Keratinocyte (primary cell): ENCODE measurements at regions not wholly inside any gene's neighbourhood (a gene's known extent, or its start where the extent isn't known, plus 50 kb on each side); places are given as distances from the start of the nearest gene placed in this dataset.

Experiments
- DNase-seq: peaks from one replicate; pipeline ENCODE4 v3.0.0-alpha.2; 2011; ENCODE audit warnings: low read depth, missing footprints, low spot score
- FAIRE-seq: peaks from 2 replicates; lab custom pipeline; 2011; peaks lifted over from hg19 to GRCh38; lab: Jason Lieb, UNC
- H2AFZ ChIP-seq: 2 replicates; pipeline ENCODE4 v1.6.0; 2012; ENCODE audit warnings: low read length, control low read depth, inconsistent platforms; ENCODE audit not compliant: control insufficient read depth
- H3K27ac ChIP-seq: 2 replicates; pipeline ENCODE4 v1.5.1; 2011; ENCODE audit warnings: low read length; ENCODE audit not compliant: control insufficient read depth, insufficient read depth
- H3K27me3 ChIP-seq: 3 replicates; pipeline ENCODE4 v1.6.0; 2011; ENCODE audit warnings: low read length; ENCODE audit not compliant: control insufficient read depth, insufficient read depth; ENCODE audit errors: extremely low read depth
- H3K36me3 ChIP-seq, 2 experiments: 2 replicates in 1 of 2; 3 replicates in 1 of 2; pipeline ENCODE4 v1.5.1; 2011; ENCODE audit warnings: low read length in 2 of 2, mild to moderate bottlenecking in 1 of 2; ENCODE audit not compliant: control insufficient read depth in 2 of 2, insufficient read depth in 2 of 2; ENCODE audit errors: extremely low read depth in 1 of 2
- H3K4me1 ChIP-seq: 3 replicates; pipeline ENCODE4 v1.5.1; 2011; ENCODE audit warnings: low read length; ENCODE audit not compliant: control insufficient read depth, insufficient read depth; ENCODE audit errors: extremely low read depth
- H3K4me2 ChIP-seq: 3 replicates; pipeline ENCODE4 v1.6.0; 2011; ENCODE audit warnings: low read depth, low read length; ENCODE audit not compliant: control insufficient read depth, insufficient read depth; ENCODE audit errors: extremely low read depth
- H3K4me3 ChIP-seq, 3 experiments: fragments of 200-600 bp in 1 of 3; sonication (generic) in 1 of 3; 2 replicates in 2 of 3; 3 replicates in 1 of 3; pipeline ENCODE4 v1.5.1; 2011 to 2016; ENCODE audit warnings: low read length in 3 of 3, mild to moderate bottlenecking in 3 of 3, control low read depth in 2 of 3, inconsistent platforms in 1 of 3, low read depth in 1 of 3, mixed read lengths in 1 of 3, mixed run types in 1 of 3, moderate library complexity in 1 of 3; ENCODE audit not compliant: control insufficient read depth in 2 of 3, insufficient read depth in 2 of 3; ENCODE audit errors: extremely low read depth in 1 of 3
- H3K79me2 ChIP-seq: 2 replicates; pipeline ENCODE4 v1.6.0; 2012; ENCODE audit warnings: low read length; ENCODE audit not compliant: control insufficient read depth, insufficient read depth
- H3K9ac ChIP-seq: 3 replicates; pipeline ENCODE4 v1.6.0; 2011; ENCODE audit warnings: low read length; ENCODE audit not compliant: control insufficient read depth, insufficient read depth; ENCODE audit errors: extremely low read depth
- H3K9me1 ChIP-seq: 3 replicates; pipeline ENCODE4 v1.6.0; 2011; ENCODE audit warnings: low read length; ENCODE audit not compliant: control insufficient read depth, insufficient read depth; ENCODE audit errors: extremely low read depth
- H3K9me3 ChIP-seq: 2 replicates; pipeline ENCODE4 v1.5.1; 2012; ENCODE audit warnings: low read depth, low read length; ENCODE audit not compliant: control insufficient read depth
- H4K20me1 ChIP-seq: 3 replicates; pipeline ENCODE4 v1.6.0; 2011; ENCODE audit warnings: low read length; ENCODE audit not compliant: control insufficient read depth, insufficient read depth; ENCODE audit errors: extremely low read depth
- CTCF ChIP-seq, 3 experiments: IDR thresholded peaks in 1 of 3; conservative IDR thresholded peaks in 1 of 3; optimal IDR thresholded peaks in 1 of 3; 2 replicates in 2 of 3; 3 replicates in 1 of 3; pipeline versions ENCODE3 to v1.5.1; 2011; ENCODE audit warnings: low read length in 3 of 3, mild to moderate bottlenecking in 3 of 3, moderate library complexity in 2 of 3, control low read depth in 1 of 3, inconsistent platforms in 1 of 3; ENCODE audit not compliant: insufficient read depth in 2 of 3; ENCODE audit errors: extremely low read depth in 1 of 3
- EZH2 ChIP-seq: IDR thresholded peaks from one replicate; pipeline ENCODE4 v1.6.1; 2012; ENCODE audit warnings: inconsistent platforms, mild to moderate bottlenecking, low read length, moderate library complexity
- dilution Hi-C: fragments of 300-500 bp; cut with MboI; formaldehyde crosslinking; loops from one replicate; pipeline ENCODE4 v1.7.0; 2020; ENCODE audit warnings: low sequenced_read_pairs; ENCODE audit not compliant: extremely low pct_ligation_motif_present

GRCh38 chr11:119800619-119801018 is 71.6 kb upstream of the NECTIN1 start:
- H4K20me1 ChIP-seq = peaks cover 2% of the 10 kb centered on the region
- dilution Hi-C loops = no loop called here
- H3K36me3 ChIP-seq = no peaks in the 10 kb centered on the region
- H3K9me3 ChIP-seq = no peaks in the 10 kb centered on the region
- no peak overlapping the region for H3K27ac ChIP-seq
- H3K9ac ChIP-seq = no peak overlapping the region
- no peaks in the 10 kb centered on the region for H3K79me2 ChIP-seq
- DNase-seq = no peak
- no peak for FAIRE-seq
- H3K4me3 ChIP-seq = no peak overlapping the region
- peaks cover 24% of the 10 kb centered on the region for H3K27me3 ChIP-seq
- H3K4me2 ChIP-seq = no peak overlapping the region
- TF ChIP-seq CTCF (optimal IDR thresholded peaks at IDR 0.05 in 1 of 3, IDR thresholded peaks at IDR 0.05 in 1 of 3, conservative IDR thresholded peaks at IDR 0.05 in 1 of 3; ENCODE audit: extremely low read depth in 1 of 3, insufficient read depth in 2 of 3, low read length in 3 of 3) (no peak), EZH2 (no peak)
- peaks cover under 1% of the 10 kb centered on the region for H3K4me1 ChIP-seq
- no peaks in the 10 kb centered on the region for H3K9me1 ChIP-seq
- H2AFZ ChIP-seq = no peak overlapping the region

GRCh38 chr11:119800171-119800570 is 71.2 kb upstream of the NECTIN1 start:
- no peak overlapping the region for H3K4me2 ChIP-seq

More at GRCh38 chr11:119800171-119800570, 71.2 kb upstream of the NECTIN1 start:
- Histone ChIP-seq H4K20me1 (peaks cover 2% of the 10 kb centered on the region), H3K4me3 (no peak overlapping the region), H2AFZ (no peak overlapping the region), H3K27me3 (peaks cover 24% of the 10 kb centered on the region), H3K9me3 (no peaks in the 10 kb centered on the region), H3K4me1 (peaks cover 5% of the 10 kb centered on the region), H3K9ac (no peak overlapping the region), H3K9me1 (no peaks in the 10 kb centered on the region), H3K36me3 (no peaks in the 10 kb centered on the region), H3K27ac (no peak overlapping the region), H3K79me2 (no peaks in the 10 kb centered on the region)
- DNase-seq (no peak), FAIRE-seq (no peak)
- no peak for TF ChIP-seq EZH2
- no peak for TF ChIP-seq CTCF (optimal IDR thresholded peaks at IDR 0.05 in 1 of 3, IDR thresholded peaks at IDR 0.05 in 1 of 3, conservative IDR thresholded peaks at IDR 0.05 in 1 of 3; ENCODE audit: extremely low read depth in 1 of 3, insufficient read depth in 2 of 3, low read length in 3 of 3)
- dilution Hi-C loops = no loop called here
